OCI-LY3 (cell line): ENCODE measurements at regions not wholly inside any gene's neighbourhood (a gene's known extent, or its start where the extent isn't known, plus 50 kb on each side); places are given as distances from the start of the nearest gene placed in this dataset.

ENCODE experiments used
- H2AFZ ChIP-seq: fragments of 200-600, 300-600 bp; shearing (Covaris generic); 2 replicates; pipeline ENCODE4 v1.6.0; 2014; ENCODE audit warnings: antibody characterized with exemption, low read depth, low read length
- H3K27ac ChIP-seq: fragments of 200-600, 300-600 bp; sonication (generic); 2 replicates; pipeline ENCODE4 v1.5.1; 2014; ENCODE audit warnings: mild to moderate bottlenecking, low read length, moderate library complexity, mixed read lengths
- H3K27me3 ChIP-seq: fragments of 200-600, 300-600 bp; sonication (generic); 2 replicates; pipeline ENCODE4 v1.6.1; 2014; ENCODE audit warnings: low read depth, low read length, mixed read lengths
- H3K36me3 ChIP-seq: fragments of 200-600, 300-600 bp; sonication (generic); replicated peaks from 2 replicates; pipeline ENCODE3; 2014; ENCODE audit warnings: low read depth, low read length, mixed read lengths
- H3K4me1 ChIP-seq: fragments of 300-600, 200-600 bp; sonication (generic); 2 replicates; pipeline ENCODE4 v1.6.1; 2014; ENCODE audit warnings: low read length, mixed read lengths
- H3K4me2 ChIP-seq: fragments of 200-600, 300-600 bp; sonication (generic); 2 replicates; pipeline ENCODE4 v1.6.1; 2014; ENCODE audit warnings: low read length, mixed read lengths
- H3K4me3 ChIP-seq: fragments of 300-600, 200-600 bp; sonication (generic); 2 replicates; pipeline ENCODE4 v1.5.1; 2014; ENCODE audit warnings: antibody characterized with exemption, mild to moderate bottlenecking, low read length, moderate library complexity
- H3K79me2 ChIP-seq: fragments of 300-600, 200-600 bp; shearing (Covaris generic); 2 replicates; pipeline ENCODE4 v1.6.1; 2014; ENCODE audit warnings: mild to moderate bottlenecking, low read length, mixed read lengths
- H3K9ac ChIP-seq: fragments of 300-600, 200-600 bp; shearing (Covaris generic); 2 replicates; pipeline ENCODE4 v1.6.0; 2014; ENCODE audit warnings: mild to moderate bottlenecking, low read length, moderate library complexity
- H3K9me3 ChIP-seq: fragments of 200-600, 300-600 bp; shearing (Covaris generic); 2 replicates; pipeline ENCODE4 v1.6.1; 2014; ENCODE audit warnings: low read length, mixed read lengths; ENCODE audit not compliant: insufficient read depth
- H4K20me1 ChIP-seq: fragments of 200-600, 300-600 bp; sonication (generic); 2 replicates; pipeline ENCODE4 v1.6.1; 2016; ENCODE audit warnings: low read length, mixed read lengths; ENCODE audit not compliant: insufficient read depth
- EZH2phosphoT487 ChIP-seq: fragments of 200-600 bp; shearing (Covaris generic); IDR thresholded peaks from 2 replicates; pipeline ENCODE4 v1.6.1; 2018; ENCODE audit warnings: antibody characterized with exemption, mixed run types, low read depth
- TF ChIP-seq, protein P1 (sequence below): fragments of 200-600, 300-600 bp; sonication (generic); IDR thresholded peaks from 2 replicates; pipeline ENCODE4 v1.5.1; 2014; ENCODE audit warnings: antibody characterized with exemption, low read length, low read depth

DNA sequence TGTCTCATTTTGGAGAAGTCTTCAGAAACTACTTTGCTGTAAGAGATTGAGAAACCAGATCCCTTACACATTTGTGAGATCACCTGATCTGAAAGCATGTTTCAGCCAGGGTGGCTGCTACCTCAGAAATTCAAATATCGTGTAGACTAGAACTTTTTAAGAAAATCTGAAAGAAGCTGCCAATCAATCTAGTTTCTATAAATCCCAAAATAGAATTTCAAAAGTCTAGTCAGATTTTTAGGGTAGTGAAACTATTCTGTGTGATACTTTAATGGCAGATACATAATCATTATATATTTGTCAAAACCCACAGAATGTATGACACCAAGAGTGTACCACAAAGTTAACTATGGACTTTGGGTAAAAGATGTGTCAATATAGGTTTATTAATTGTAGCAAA, 79.9 kb upstream of the PLPPR5 start:
- no peak overlapping the region for H2AFZ ChIP-seq
- H3K9ac ChIP-seq, result no peak overlapping the region
- H3K4me3 ChIP-seq, result no peak overlapping the region
- no peak overlapping the region for H3K27ac ChIP-seq
- H3K27me3 ChIP-seq, result no peaks in the 10 kb centered on the region
- no peaks in the 10 kb centered on the region for H3K9me3 ChIP-seq
- H4K20me1 ChIP-seq, result no peaks in the 10 kb centered on the region
- H3K4me2 ChIP-seq, result peak overlapping the region; percentile 9
- no peaks in the 10 kb centered on the region for H3K36me3 ChIP-seq
- TF ChIP-seq, protein P1, sequence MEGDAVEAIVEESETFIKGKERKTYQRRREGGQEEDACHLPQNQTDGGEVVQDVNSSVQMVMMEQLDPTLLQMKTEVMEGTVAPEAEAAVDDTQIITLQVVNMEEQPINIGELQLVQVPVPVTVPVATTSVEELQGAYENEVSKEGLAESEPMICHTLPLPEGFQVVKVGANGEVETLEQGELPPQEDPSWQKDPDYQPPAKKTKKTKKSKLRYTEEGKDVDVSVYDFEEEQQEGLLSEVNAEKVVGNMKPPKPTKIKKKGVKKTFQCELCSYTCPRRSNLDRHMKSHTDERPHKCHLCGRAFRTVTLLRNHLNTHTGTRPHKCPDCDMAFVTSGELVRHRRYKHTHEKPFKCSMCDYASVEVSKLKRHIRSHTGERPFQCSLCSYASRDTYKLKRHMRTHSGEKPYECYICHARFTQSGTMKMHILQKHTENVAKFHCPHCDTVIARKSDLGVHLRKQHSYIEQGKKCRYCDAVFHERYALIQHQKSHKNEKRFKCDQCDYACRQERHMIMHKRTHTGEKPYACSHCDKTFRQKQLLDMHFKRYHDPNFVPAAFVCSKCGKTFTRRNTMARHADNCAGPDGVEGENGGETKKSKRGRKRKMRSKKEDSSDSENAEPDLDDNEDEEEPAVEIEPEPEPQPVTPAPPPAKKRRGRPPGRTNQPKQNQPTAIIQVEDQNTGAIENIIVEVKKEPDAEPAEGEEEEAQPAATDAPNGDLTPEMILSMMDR, result no peak
- no peak for TF ChIP-seq EZH2phosphoT487
- H3K79me2 ChIP-seq, result no peaks in the 10 kb centered on the region
- H3K4me1 ChIP-seq, result peaks cover 29% of the 10 kb centered on the region

DNA sequence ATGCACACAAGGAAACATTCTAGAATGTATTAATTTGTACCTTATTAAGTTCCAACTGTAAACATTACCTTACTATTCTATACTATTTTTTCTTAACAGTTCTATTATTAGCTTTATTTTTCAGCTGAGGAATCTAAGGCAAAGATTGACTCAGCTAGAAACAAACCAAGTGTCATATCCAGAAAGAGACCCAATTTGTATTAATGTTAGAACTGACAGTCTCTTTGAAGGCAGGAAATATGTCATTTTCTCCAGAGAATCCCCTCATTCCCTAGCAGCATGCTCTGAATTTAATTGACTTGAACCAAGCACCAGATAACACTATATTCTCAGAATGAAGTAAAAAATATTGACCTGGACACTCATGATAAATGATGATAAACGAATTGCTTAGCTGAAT, 81.4 kb upstream of the PLPPR5 start:
- Histone ChIP-seq H3K79me2 (no peaks in the 10 kb centered on the region), H3K27me3 (no peaks in the 10 kb centered on the region), H3K9ac (no peak overlapping the region), H3K36me3 (no peaks in the 10 kb centered on the region), H3K4me1 (peaks cover 29% of the 10 kb centered on the region), H3K4me3 (no peak overlapping the region), H3K4me2 (no peak overlapping the region), H3K27ac (no peak overlapping the region), H2AFZ (no peak overlapping the region), H4K20me1 (no peaks in the 10 kb centered on the region), H3K9me3 (no peaks in the 10 kb centered on the region)
- no peak for TF ChIP-seq EZH2phosphoT487
- TF ChIP-seq, protein P1, result no peak

DNA sequence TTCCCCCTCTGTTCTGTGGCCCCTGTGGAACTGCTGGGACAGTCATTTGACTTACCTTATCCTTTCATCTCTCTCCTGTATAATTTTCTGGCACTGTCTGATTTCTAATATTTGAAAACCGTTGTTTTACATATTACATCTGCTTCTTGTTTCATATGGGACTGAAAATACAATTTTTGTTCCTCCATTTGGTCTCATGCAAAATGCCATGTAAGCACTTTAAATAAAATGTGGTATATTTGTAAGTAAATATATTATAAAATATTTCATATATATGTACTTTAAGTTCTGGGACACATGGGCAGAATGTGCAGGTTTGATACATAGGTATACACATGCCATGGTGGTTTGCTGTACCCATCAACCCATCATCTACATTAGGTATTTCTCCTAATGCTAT, 93.9 kb upstream of the PLPPR5 start:
- H3K79me2 ChIP-seq, result no peaks in the 10 kb centered on the region
- no peaks in the 10 kb centered on the region for H3K9me3 ChIP-seq
- H2AFZ ChIP-seq, result no peak overlapping the region
- no peaks in the 10 kb centered on the region for H3K36me3 ChIP-seq
- H3K4me3 ChIP-seq, result no peak overlapping the region
- H3K27me3 ChIP-seq, result no peaks in the 10 kb centered on the region
- no peak overlapping the region for H3K9ac ChIP-seq
- H3K4me2 ChIP-seq, result no peak overlapping the region
- no peaks in the 10 kb centered on the region for H4K20me1 ChIP-seq
- no peak overlapping the region for H3K27ac ChIP-seq
- no peaks in the 10 kb centered on the region for H3K4me1 ChIP-seq
- TF ChIP-seq EZH2phosphoT487, result no peak
- TF ChIP-seq, protein P1, result no peak

DNA sequence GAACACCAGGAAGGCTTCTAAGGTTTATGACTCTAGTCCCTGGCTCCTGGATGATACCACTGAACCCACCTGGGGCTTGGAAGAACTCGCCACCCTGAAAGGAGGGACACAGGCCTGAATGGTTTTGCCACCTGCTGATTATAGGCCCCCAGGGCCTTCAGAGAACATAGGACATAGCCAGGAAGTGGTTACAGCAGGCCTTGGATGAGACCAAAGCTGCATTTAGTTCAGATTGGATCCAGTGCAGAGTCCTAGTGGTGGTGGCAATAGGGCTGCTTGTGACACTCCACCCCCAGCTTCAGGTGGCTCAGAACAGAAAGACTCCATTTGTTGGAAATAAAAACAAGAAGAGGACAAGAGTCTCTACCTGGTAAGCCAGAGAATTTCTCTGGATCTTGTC, 101.6 kb upstream of the PLPPR5 start:
- Histone ChIP-seq H3K4me1 (no peaks in the 10 kb centered on the region), H3K36me3 (no peaks in the 10 kb centered on the region), H3K27me3 (no peaks in the 10 kb centered on the region), H3K79me2 (no peaks in the 10 kb centered on the region), H3K4me2 (no peak overlapping the region), H4K20me1 (no peaks in the 10 kb centered on the region), H3K9me3 (no peaks in the 10 kb centered on the region), H3K27ac (no peak overlapping the region), H2AFZ (no peak overlapping the region), H3K4me3 (no peak overlapping the region), H3K9ac (no peak overlapping the region)
- TF ChIP-seq, protein P1, result no peak
- TF ChIP-seq EZH2phosphoT487, result no peak
